HepG2 (cell line): ENCODE measurements at regions not wholly inside any gene's neighbourhood (a gene's known extent, or its start where the extent isn't known, plus 50 kb on each side); places are given as distances from the start of the nearest gene placed in this dataset.
"Not testable (repeated sequence)": the region's sequence is repeated elsewhere in the genome, so short reads cannot be mapped to it uniquely, and the experiment has no call there.

Experiments
- ATAC-seq: fragments of 200-7000 bp; cut with Tn5 transposase; 3 replicates; pipeline ENCODE4 v1.9.1; 2020; ENCODE audit warnings: mild to moderate bottlenecking, moderate library complexity
- BruUV-seq: library from RNA; stranded (reverse); fragments of 400-500 nt; replicated peaks from 2 replicates; lab custom pipeline; 2021; lab: Mats Ljungman, UMichigan
- CTCF ChIA-PET: fragments of 300-600 bp; formaldehyde crosslinking; extraction: SDS; loops from one replicate; lab custom pipeline; 2021; ENCODE audit warnings: low total read pairs, inconsistent platforms, low intra/inter-chr PET ratio; lab: Yijun Ruan, JAX
- POLR2A ChIA-PET: fragments of 350-600 bp; sonication (Branson Sonifier 250); formaldehyde crosslinking; loops from one replicate; lab custom pipeline; 2020; ENCODE audit warnings: antibody characterized with exemption, inconsistent platforms; lab: Yijun Ruan, JAX
- DNase-seq: peaks from one replicate; pipeline ENCODE4 v3.0.0-alpha.2; 2015; ENCODE audit warnings: low spot score
- FAIRE-seq: peaks from 3 replicates; lab custom pipeline; 2011; peaks lifted over from hg19 to GRCh38; lab: Jason Lieb, UNC
- H2AFZ ChIP-seq: one replicate; pipeline ENCODE4 v1.6.1; 2011; ENCODE audit warnings: low read length, inconsistent platforms
- H3K27ac ChIP-seq: fragments of 300-600 bp; 3 replicates; pipeline ENCODE4 v1.8.0; 2011; ENCODE audit warnings: mixed run types, mild to moderate bottlenecking, mixed read lengths, low read length, inconsistent platforms; ENCODE audit not compliant: insufficient read depth; ENCODE audit errors: extremely low read length
- H3K27me3 ChIP-seq, 2 experiments: fragments of 200-600 bp in 1 of 2; 2 replicates in 1 of 2; 3 replicates in 1 of 2; pipeline versions ENCODE4 v1.6.0 to v1.8.0; 2011; ENCODE audit warnings: low read length in 2 of 2, mild to moderate bottlenecking in 2 of 2, moderate library complexity in 2 of 2, inconsistent platforms in 1 of 2; ENCODE audit not compliant: insufficient read depth in 2 of 2, control insufficient read depth in 1 of 2
- H3K36me3 ChIP-seq, 2 experiments: fragments of 200-600 bp in 1 of 2; replicated peaks in 1 of 2; 2 replicates in 1 of 2; 3 replicates in 1 of 2; pipeline versions ENCODE4 v1.5.1 to v1.8.0; 2011; ENCODE audit warnings: low read length in 2 of 2, inconsistent platforms in 1 of 2; ENCODE audit not compliant: insufficient read depth in 2 of 2, control insufficient read depth in 1 of 2
- H3K4me1 ChIP-seq: 2 replicates; pipeline ENCODE4 v1.5.1; 2012; ENCODE audit warnings: low read length, inconsistent platforms; ENCODE audit not compliant: insufficient read depth
- H3K4me2 ChIP-seq: 2 replicates; pipeline ENCODE4 v1.6.0; 2011; ENCODE audit warnings: low read depth, low read length, inconsistent platforms
- H3K4me3 ChIP-seq, 3 experiments: fragments of 200-600 bp in 1 of 3; sonication (generic), shearing (Covaris generic) in 1 of 3; replicated peaks in 1 of 3; 2 replicates each; pipeline ENCODE4 v1.5.1; 2011 to 2016; ENCODE audit warnings: low read length in 3 of 3, inconsistent platforms in 2 of 3, low read depth in 2 of 3, mild to moderate bottlenecking in 2 of 3, control low read depth in 1 of 3, mixed read lengths in 1 of 3; ENCODE audit not compliant: insufficient read depth in 1 of 3
- H3K79me2 ChIP-seq: one replicate; pipeline ENCODE4 v1.6.1; 2011; ENCODE audit warnings: low read length, inconsistent platforms; ENCODE audit not compliant: insufficient read depth
- H3K9ac ChIP-seq: 2 replicates; pipeline ENCODE4 v1.6.0; 2011; ENCODE audit warnings: mild to moderate bottlenecking, low read depth, low read length, inconsistent platforms; ENCODE audit not compliant: insufficient read depth
- H3K9me3 ChIP-seq: 2 replicates; pipeline ENCODE4 v1.5.1; 2012; ENCODE audit warnings: mild to moderate bottlenecking, low read length
- H4K20me1 ChIP-seq: 2 replicates; pipeline ENCODE4 v1.6.0; 2011; ENCODE audit warnings: inconsistent platforms, mild to moderate bottlenecking, low read length, moderate library complexity; ENCODE audit not compliant: insufficient read depth
- HOXD1 ChIP-seq: sonication (generic); formaldehyde crosslinking; IDR thresholded peaks from 2 replicates; pipeline ENCODE4 v1.5.0; 2020; ENCODE audit warnings: missing genetic modification reagents
- IRF2 ChIP-seq: IDR thresholded peaks from 2 replicates; pipeline ENCODE4 v1.6.1; 2018; ENCODE audit warnings: missing genetic modification reagents, missing compliant biosample characterization
- ZBTB7A ChIP-seq: sonication (generic); formaldehyde crosslinking; IDR thresholded peaks from 2 replicates; pipeline ENCODE4 v1.8.0; 2022; ENCODE audit warnings: mild to moderate bottlenecking, missing genetic modification reagents
- ZNF253 ChIP-seq: sonication (generic); formaldehyde crosslinking; IDR thresholded peaks from 2 replicates; pipeline ENCODE4 v1.8.0; 2022; ENCODE audit warnings: mild to moderate bottlenecking, missing genetic modification reagents, borderline replicate concordance
- WGBS: methylation state at CpG from one replicate; pipeline ENCODE4 v1.1.6; 2017; ENCODE audit warnings: low lambda C conversion rate; 5-methylcytosine and 5-hydroxymethylcytosine counted together
- in situ Hi-C: cut with HindIII; loops from 2 replicates; pipeline ENCODE4 v1.10.0; 2017; ENCODE audit warnings: low pct_unique_long_range_greater_than_20kb; ENCODE audit not compliant: extremely low pct_ligation_motif_present
- intact Hi-C: fragments of 100-400 bp; cut with micrococcal nuclease; formaldehyde crosslinking; loops from one replicate; pipeline ENCODE4 v1.10.0; 2022; ENCODE audit not compliant: unreplicated experiment
- TF ChIP-seq, protein P1 (sequence below): sonication (generic); formaldehyde crosslinking; IDR thresholded peaks from 2 replicates; pipeline ENCODE4; 2020; ENCODE audit warnings: missing genetic modification reagents, mild to moderate bottlenecking, borderline replicate concordance

DNA sequence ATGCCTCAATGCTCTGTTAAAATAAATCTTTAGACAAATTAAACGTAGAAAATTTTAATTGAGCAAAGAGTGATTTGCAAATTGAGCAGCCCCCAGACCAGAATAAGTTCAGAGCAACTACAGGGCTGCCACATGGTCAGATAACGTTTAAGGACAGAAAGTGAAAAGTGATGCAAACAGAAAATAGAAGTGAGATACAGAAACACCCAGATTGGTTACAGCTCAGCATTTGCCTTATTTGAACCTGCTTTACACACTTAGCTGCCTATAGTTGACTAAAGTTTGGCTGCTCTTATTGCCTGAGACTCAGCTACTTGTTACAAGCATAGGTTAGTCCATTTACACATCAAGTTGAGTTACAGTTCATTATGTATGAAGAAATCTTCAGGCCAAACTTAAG, 1800.8 kb upstream of the PCDH10 start (continued):
- TF ChIP-seq, protein P1, sequence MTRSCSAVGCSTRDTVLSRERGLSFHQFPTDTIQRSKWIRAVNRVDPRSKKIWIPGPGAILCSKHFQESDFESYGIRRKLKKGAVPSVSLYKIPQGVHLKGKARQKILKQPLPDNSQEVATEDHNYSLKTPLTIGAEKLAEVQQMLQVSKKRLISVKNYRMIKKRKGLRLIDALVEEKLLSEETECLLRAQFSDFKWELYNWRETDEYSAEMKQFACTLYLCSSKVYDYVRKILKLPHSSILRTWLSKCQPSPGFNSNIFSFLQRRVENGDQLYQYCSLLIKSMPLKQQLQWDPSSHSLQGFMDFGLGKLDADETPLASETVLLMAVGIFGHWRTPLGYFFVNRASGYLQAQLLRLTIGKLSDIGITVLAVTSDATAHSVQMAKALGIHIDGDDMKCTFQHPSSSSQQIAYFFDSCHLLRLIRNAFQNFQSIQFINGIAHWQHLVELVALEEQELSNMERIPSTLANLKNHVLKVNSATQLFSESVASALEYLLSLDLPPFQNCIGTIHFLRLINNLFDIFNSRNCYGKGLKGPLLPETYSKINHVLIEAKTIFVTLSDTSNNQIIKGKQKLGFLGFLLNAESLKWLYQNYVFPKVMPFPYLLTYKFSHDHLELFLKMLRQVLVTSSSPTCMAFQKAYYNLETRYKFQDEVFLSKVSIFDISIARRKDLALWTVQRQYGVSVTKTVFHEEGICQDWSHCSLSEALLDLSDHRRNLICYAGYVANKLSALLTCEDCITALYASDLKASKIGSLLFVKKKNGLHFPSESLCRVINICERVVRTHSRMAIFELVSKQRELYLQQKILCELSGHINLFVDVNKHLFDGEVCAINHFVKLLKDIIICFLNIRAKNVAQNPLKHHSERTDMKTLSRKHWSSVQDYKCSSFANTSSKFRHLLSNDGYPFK (CRISPR knock-in tag): no peak
- TF ChIP-seq ZNF253 (no peak), IRF2 (no peak), HOXD1 (CRISPR knock-in tag) (no peak), ZBTB7A (CRISPR knock-in tag) (no peak)

DNA sequence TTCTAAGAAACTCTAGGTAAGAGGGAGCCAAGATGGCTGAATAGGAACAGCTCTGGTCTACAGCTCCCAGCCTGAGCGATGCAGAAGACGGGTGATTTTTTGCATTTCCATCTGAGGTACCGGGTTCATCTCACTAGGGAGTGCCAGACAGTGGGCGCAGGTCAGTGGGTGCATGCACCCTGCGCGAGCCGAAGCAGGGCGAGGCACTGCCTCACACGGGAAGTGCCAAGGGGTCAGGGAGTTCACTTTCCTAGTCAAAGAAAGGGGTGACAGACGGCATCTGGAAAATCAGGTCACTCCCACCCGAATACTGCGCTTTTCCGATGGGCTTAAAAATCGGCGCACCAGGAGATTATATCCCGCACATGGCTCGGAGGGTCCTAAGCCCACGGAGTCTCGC, 1796.7 kb upstream of the PCDH10 start:
- H3K27me3 ChIP-seq, H3K4me1 ChIP-seq, H3K9ac ChIP-seq, H3K79me2 ChIP-seq, H3K4me2 ChIP-seq, CTCF ChIA-PET, intact Hi-C loops, H3K36me3 ChIP-seq, H3K27ac ChIP-seq, ATAC-seq, BruUV-seq, DNase-seq, H3K9me3 ChIP-seq, H2AFZ ChIP-seq, in situ Hi-C loops, POLR2A ChIA-PET, H4K20me1 ChIP-seq, FAIRE-seq, H3K4me3 ChIP-seq: not testable (repeated sequence)
- 53% methylated on average over 16 of the region's 19 CpGs for WGBS
